GM21737 (cell line): ENCODE measurements at regions not wholly inside any gene's neighbourhood (a gene's known extent, or its start where the extent isn't known, plus 50 kb on each side); places are given as distances from the start of the nearest gene placed in this dataset.

ENCODE experiments used
- ATAC-seq: cut with Tn5 transposase; IDR thresholded peaks from one replicate; pipeline ENCODE4 v1.9.1; 2021; ENCODE audit warnings: mild to moderate bottlenecking, moderate library complexity; ENCODE audit not compliant: unreplicated experiment

- no peak for ATAC-seq
Measured at GRCh38 chr6:113170454-113170853, 686.7 kb upstream of the MARCKS start.

GRCh38 chr6:113171882-113172281 lies 685.3 kb upstream of the MARCKS start:
- ATAC-seq, result no peak

- no peak for ATAC-seq
Measured at GRCh38 chr6:113172531-113172966, 684.6 kb upstream of the MARCKS start.

- ATAC-seq, result no peak
Measured at GRCh38 chr6:113178349-113178748, 678.8 kb upstream of the MARCKS start.

GRCh38 chr6:113181164-113181563 lies 676.0 kb upstream of the MARCKS start:
- ATAC-seq, result no peak

GRCh38 chr6:113182370-113183141 lies 674.6 kb upstream of the MARCKS start:
- ATAC-seq, result no peak

GRCh38 chr6:113184291-113184690 lies 672.9 kb upstream of the MARCKS start:
- no peak for ATAC-seq

GRCh38 chr6:113184736-113185135 lies 672.4 kb upstream of the MARCKS start:
- ATAC-seq, result no peak

GRCh38 chr6:113185299-113185698 lies 671.8 kb upstream of the MARCKS start:
- no peak for ATAC-seq

- no peak for ATAC-seq
Measured at GRCh38 chr6:113187661-113188060, 669.5 kb upstream of the MARCKS start.

GRCh38 chr6:113188962-113189361 lies 668.2 kb upstream of the MARCKS start:
- ATAC-seq, result no peak

- no peak for ATAC-seq
Measured at GRCh38 chr6:113190170-113190569, 667.0 kb upstream of the MARCKS start.

- ATAC-seq, result no peak
Measured at GRCh38 chr6:113194090-113194489, 663.1 kb upstream of the MARCKS start.

- no peak for ATAC-seq
Measured at GRCh38 chr6:113202852-113203714, 654.1 kb upstream of the MARCKS start.

GRCh38 chr6:113203715-113204110 lies 653.4 kb upstream of the MARCKS start:
- ATAC-seq, result no peak

- ATAC-seq, result no peak
Measured at GRCh38 chr6:113205553-113205952, 651.6 kb upstream of the MARCKS start.

GRCh38 chr6:113208726-113209125 lies 648.4 kb upstream of the MARCKS start:
- no peak for ATAC-seq

GRCh38 chr6:113209315-113209714 lies 647.8 kb upstream of the MARCKS start:
- no peak for ATAC-seq

- ATAC-seq, result no peak
Measured at GRCh38 chr6:113211170-113211569, 646.0 kb upstream of the MARCKS start.

- ATAC-seq, result no peak
Measured at GRCh38 chr6:113219783-113220182, 637.4 kb upstream of the MARCKS start.

GRCh38 chr6:113220832-113221231 lies 636.3 kb upstream of the MARCKS start:
- no peak for ATAC-seq

- ATAC-seq, result no peak
Measured at GRCh38 chr6:113221850-113222249, 635.3 kb upstream of the MARCKS start.
